ENCODE measurements at regions not wholly inside any gene's neighbourhood (a gene's known extent, or its start where the extent isn't known, plus 50 kb on each side); places are given as distances from the start of the nearest gene placed in this dataset.

- CTCF ChIA-PET = interaction anchor here (1.4 to 2.7 kb wide), 2 partner anchors 30 to 181 kb away, joined by 3 to 12 read pairs; no protein-coding TSS in a partner anchor
- POLR2A ChIA-PET = no interaction called here
- no peak for TF ChIP-seq CTCF (IDR thresholded peaks at IDR 0.05; ENCODE audit: control extremely low read depth, extremely low read depth, low read depth, missing control alignments)
- no peak for DNase-seq (ENCODE audit: extremely low spot score)
Measured at GRCh38 chr18:24544949-24545348, 84.5 kb downstream of the HRH4 start.

GRCh38 chr18:24545651-24546050, 85.2 kb downstream of the HRH4 start:
- ChIA-PET CTCF (interaction anchor here (0.9 to 1.8 kb wide), 6 partner anchors 9 to 180 kb away, joined by 3 to 6 read pairs (median 3); no protein-coding TSS in a partner anchor), POLR2A (no interaction called here)
- no peak for DNase-seq (ENCODE audit: extremely low spot score)
- no peak for TF ChIP-seq CTCF (IDR thresholded peaks at IDR 0.05; ENCODE audit: control extremely low read depth, extremely low read depth, low read depth, missing control alignments)

GRCh38 chr18:24546307-24546706, 85.9 kb downstream of the HRH4 start:
- no peak for TF ChIP-seq CTCF (IDR thresholded peaks at IDR 0.05; ENCODE audit: control extremely low read depth, extremely low read depth, low read depth, missing control alignments)
- DNase-seq (ENCODE audit: extremely low spot score) = no peak
- CTCF ChIA-PET = interaction anchor here (0.9 to 1.8 kb wide), 6 partner anchors 9 to 180 kb away, joined by 3 to 6 read pairs (median 3); no protein-coding TSS in a partner anchor
- POLR2A ChIA-PET = no interaction called here

GRCh38 chr18:24548583-24548982, 88.1 kb downstream of the HRH4 start:
- CTCF ChIA-PET = no interaction called here
- no peak for DNase-seq (ENCODE audit: extremely low spot score)
- POLR2A ChIA-PET = no interaction called here
- TF ChIP-seq CTCF (IDR thresholded peaks at IDR 0.05; ENCODE audit: control extremely low read depth, extremely low read depth, low read depth, missing control alignments) = no peak

GRCh38 chr18:24552218-24552617, 91.8 kb downstream of the HRH4 start:
- TF ChIP-seq CTCF (IDR thresholded peaks at IDR 0.05; ENCODE audit: control extremely low read depth, extremely low read depth, low read depth, missing control alignments) = no peak
- POLR2A ChIA-PET = no interaction called here
- CTCF ChIA-PET = no interaction called here
- no peak for DNase-seq (ENCODE audit: extremely low spot score)

GRCh38 chr18:24553571-24554285, 93.3 kb downstream of the HRH4 start:
- no peak for DNase-seq (ENCODE audit: extremely low spot score)
- ChIA-PET POLR2A (no interaction called here), CTCF (interaction anchor here (0.6 to 1.1 kb wide), 2 partner anchors 10 to 20 kb away, joined by 3 read pairs; no protein-coding TSS in a partner anchor)
- TF ChIP-seq CTCF (IDR thresholded peaks at IDR 0.05; ENCODE audit: control extremely low read depth, extremely low read depth, low read depth, missing control alignments) = no peak
